ENCODE measurements at regions not wholly inside any gene's neighbourhood (a gene's known extent, or its start where the extent isn't known, plus 50 kb on each side); places are given as distances from the start of the nearest gene placed in this dataset.
"Not testable (repeated sequence)": the region's sequence is repeated elsewhere in the genome, so short reads cannot be mapped to it uniquely, and the experiment has no call there.

DNA sequence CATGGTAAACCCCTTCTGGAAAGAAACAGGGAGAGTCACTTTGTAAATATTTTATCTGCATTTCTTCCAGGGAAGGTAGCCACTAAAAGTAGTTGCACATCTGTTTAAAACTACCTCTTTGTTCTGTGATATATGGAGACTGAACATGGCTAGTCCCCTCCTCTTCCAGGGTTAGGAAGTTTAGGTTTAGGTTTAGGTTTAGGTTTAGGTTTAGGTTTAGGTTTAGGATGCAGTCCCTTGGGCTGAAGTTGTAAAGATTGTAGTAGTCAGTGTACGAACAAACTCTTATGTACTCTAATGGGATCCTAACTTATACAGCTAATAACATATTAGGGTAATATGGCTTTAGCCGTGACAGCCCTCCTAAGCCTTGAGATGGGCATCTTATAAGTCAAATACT is 880.2 kb upstream of the TMEFF2 start:
- intact Hi-C loops (cut with DNase I; ENCODE audit: low total_unique reads): no loop called here
- Histone ChIP-seq H3K4me1 (no peaks in the 10 kb centered on the region), H3K27me3 (no peaks in the 10 kb centered on the region), H3K27ac (no peak overlapping the region), H3K36me3 (no peaks in the 10 kb centered on the region), H3K4me3 (no peak overlapping the region), H3K9me3 (peaks cover 0 to 3% (median 0%) of the 10 kb centered on the region in 3 donors)
- TF ChIP-seq, protein P1, sequence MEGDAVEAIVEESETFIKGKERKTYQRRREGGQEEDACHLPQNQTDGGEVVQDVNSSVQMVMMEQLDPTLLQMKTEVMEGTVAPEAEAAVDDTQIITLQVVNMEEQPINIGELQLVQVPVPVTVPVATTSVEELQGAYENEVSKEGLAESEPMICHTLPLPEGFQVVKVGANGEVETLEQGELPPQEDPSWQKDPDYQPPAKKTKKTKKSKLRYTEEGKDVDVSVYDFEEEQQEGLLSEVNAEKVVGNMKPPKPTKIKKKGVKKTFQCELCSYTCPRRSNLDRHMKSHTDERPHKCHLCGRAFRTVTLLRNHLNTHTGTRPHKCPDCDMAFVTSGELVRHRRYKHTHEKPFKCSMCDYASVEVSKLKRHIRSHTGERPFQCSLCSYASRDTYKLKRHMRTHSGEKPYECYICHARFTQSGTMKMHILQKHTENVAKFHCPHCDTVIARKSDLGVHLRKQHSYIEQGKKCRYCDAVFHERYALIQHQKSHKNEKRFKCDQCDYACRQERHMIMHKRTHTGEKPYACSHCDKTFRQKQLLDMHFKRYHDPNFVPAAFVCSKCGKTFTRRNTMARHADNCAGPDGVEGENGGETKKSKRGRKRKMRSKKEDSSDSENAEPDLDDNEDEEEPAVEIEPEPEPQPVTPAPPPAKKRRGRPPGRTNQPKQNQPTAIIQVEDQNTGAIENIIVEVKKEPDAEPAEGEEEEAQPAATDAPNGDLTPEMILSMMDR (IDR thresholded peaks at IDR 0.05): no peak
- DNase-seq: no peak

DNA sequence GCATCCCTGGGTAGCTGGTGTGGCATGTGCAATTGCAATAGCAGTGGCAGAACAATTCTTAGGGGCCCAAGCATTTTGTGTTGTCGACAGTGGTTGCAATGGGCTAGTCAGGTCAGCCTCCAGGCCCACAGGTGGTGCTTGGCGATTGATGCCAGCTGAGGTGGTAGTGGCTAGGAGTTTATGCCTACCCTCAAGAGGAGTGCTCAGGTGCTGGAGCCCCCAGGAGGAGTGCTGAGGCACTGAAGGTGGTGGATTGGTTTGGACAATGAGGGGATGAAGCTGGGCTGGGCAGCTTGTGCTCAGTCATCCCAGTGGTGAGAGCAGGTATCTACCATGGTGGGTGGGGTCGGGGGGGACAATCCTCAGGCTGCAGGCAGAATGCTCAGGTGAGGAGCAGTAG is 877.9 kb upstream of the TMEFF2 start:
- peak in 1 of 2 donors; percentile 46 for DNase-seq
- Histone ChIP-seq H3K36me3 (no peaks in the 10 kb centered on the region), H3K4me3 (no peak overlapping the region), H3K9me3 (peaks cover 0 to 3% (median 0%) of the 10 kb centered on the region in 3 donors), H3K27me3 (no peaks in the 10 kb centered on the region), H3K27ac (no peak overlapping the region), H3K4me1 (no peaks in the 10 kb centered on the region)
- TF ChIP-seq, protein P1 (IDR thresholded peaks at IDR 0.05): no peak
- intact Hi-C loops (cut with DNase I; ENCODE audit: low total_unique reads): no loop called here

DNA sequence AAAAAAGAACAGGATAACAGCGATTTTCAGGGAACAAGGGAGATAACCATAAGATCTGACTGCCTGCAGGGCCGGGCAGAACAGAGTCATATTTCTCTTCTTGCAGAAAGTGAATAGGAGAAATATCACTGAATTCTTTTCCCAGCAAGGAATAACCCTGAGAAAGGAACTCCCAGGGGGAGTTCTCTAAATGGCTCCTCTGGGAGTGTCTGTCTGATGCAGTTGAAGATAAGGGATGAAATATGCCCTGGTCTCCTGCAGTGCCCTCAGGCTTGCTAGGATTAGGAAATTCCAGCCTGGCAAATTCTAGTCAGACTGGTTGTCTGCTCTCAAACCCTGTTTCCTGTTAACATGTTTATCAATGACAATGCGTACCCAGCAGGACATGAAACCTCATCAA is 830.8 kb upstream of the TMEFF2 start:
- DNase-seq; H3K4me3 ChIP-seq; H3K27me3 ChIP-seq; intact Hi-C loops (cut with DNase I; ENCODE audit: low total_unique reads); H3K36me3 ChIP-seq; H3K27ac ChIP-seq; H3K9me3 ChIP-seq; H3K4me1 ChIP-seq: not testable (repeated sequence)

DNA sequence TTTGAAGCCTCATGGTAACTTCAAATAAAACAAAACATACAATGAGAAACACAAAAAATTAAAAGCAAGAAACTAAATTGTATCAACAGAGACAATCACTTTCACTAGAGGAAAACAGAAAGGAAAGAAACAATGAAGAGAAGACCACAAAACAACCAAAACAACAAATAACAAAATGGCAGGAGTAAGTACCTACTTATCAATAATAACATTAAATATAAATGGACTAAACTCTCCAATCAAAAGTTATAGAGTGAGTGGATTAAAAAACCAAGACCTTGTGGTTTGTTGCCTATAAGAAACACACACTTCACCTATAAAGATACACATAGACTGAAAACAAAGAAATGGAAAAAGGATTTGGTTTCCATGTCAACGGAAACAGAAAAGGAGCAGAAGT is 830.1 kb upstream of the TMEFF2 start:
- intact Hi-C loops (cut with DNase I; ENCODE audit: low total_unique reads): no loop called here
- Histone ChIP-seq H3K4me3 (no peak overlapping the region), H3K36me3 (no peaks in the 10 kb centered on the region), H3K4me1 (no peaks in the 10 kb centered on the region), H3K27ac (no peak overlapping the region), H3K27me3 (no peaks in the 10 kb centered on the region), H3K9me3 (no peaks in the 10 kb centered on the region)
- TF ChIP-seq, protein P1 (IDR thresholded peaks at IDR 0.05): no peak
- DNase-seq: no peak

DNA sequence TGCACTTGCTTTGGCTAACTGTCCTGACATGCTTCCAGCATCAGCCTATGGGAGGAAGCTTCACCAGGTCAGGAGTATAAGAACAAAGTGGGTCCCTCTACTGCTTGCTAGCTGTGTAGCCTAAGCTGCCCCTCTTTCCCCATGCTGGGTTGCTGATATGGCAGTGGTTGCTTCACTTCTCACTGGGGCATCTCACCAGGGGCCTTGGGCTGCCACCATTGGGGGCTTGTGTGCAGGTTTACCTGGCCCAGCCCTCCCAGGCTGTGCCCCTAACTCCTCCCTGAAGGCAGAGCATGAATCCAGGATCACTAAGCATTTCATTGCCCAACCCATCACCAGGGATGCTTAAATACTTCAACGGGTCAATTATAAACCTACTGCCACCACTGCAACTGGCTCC is 817.1 kb upstream of the TMEFF2 start:
- no peaks in the 10 kb centered on the region for H3K4me1 ChIP-seq
- no peak overlapping the region for H3K4me3 ChIP-seq
- intact Hi-C loops (cut with DNase I; ENCODE audit: low total_unique reads): no loop called here
- H3K27me3 ChIP-seq: no peaks in the 10 kb centered on the region
- H3K27ac ChIP-seq: no peak overlapping the region
- H3K36me3 ChIP-seq: no peaks in the 10 kb centered on the region
- peaks cover 0 to 5% (median 0%) of the 10 kb centered on the region in 3 donors for H3K9me3 ChIP-seq
- TF ChIP-seq, protein P1 (IDR thresholded peaks at IDR 0.05): no peak
- DNase-seq: no peak

DNA sequence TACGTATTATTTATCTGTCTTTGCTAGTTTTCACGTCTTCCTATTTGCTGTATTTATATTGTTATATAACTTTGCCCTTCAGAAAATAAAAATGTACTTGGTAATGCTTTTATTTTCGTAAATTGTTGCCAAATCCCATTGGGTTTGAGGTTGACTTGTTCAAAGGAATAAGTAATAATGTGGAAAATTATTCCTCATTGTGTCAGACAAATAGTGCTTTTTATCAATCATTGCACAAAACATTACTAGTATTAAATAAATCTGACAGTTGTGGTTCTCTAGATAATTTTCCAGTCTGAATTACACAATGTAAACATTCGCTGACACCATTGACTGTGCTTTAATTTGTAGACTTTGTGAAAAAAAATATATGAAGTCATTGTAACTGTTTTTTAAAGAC is 798.3 kb upstream of the TMEFF2 start:
- Histone ChIP-seq H3K9me3 (no peaks in the 10 kb centered on the region), H3K36me3 (no peaks in the 10 kb centered on the region), H3K4me1 (no peaks in the 10 kb centered on the region), H3K4me3 (no peak overlapping the region), H3K27me3 (no peaks in the 10 kb centered on the region), H3K27ac (no peak overlapping the region)
- no peak for DNase-seq
- intact Hi-C loops (cut with DNase I; ENCODE audit: low total_unique reads): no loop called here
- TF ChIP-seq, protein P1 (IDR thresholded peaks at IDR 0.05): no peak

Measured in tibial artery (tissue), 4 donors.